HG03439 (cell line): ENCODE measurements at regions not wholly inside any gene's neighbourhood (a gene's known extent, or its start where the extent isn't known, plus 50 kb on each side); places are given as distances from the start of the nearest gene placed in this dataset.

Source experiments
- ATAC-seq: cut with Tn5 transposase; IDR thresholded peaks from one replicate; pipeline ENCODE4 v1.9.1; 2021; ENCODE audit warnings: mild to moderate bottlenecking, moderate library complexity; ENCODE audit not compliant: unreplicated experiment

DNA sequence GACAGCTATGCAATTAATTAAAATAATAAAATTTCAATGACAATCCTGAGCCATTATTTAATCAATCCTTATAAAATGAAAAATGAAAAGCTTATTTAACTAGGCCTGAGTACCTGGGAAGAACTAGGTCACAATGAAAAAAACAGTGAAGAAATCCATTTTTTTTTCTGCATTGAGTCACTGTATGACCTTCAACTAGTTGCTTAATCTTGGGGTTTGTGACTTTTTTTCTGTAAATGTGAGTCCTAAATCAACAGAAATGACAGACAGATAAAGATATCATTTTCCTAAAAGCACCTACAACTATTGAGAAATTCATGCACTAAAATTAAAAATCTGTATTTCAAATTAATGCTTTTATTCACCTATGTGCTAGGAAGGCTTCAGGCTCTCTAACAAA is 96.8 kb downstream of the TMEM26 start:
- ATAC-seq, result no peak

DNA sequence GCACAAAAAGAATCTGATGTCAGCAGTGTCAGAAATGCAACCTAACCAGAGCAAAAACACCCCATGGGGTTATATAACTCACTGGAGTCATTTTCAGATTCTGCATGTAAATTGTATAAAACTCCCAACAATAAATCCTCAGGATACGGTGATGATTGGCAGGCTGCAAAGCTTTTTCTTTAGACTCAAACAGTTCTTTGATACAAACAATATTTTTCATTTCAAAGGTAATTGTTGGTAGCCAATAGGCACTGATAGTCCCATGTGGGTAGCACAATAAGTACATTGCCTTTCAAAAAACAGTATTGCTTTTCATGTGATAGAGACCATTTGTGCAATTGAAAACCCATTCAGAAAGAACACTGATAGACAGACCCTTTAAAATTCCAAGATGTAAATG is 98.0 kb downstream of the TMEM26 start:
- ATAC-seq, result no peak

DNA sequence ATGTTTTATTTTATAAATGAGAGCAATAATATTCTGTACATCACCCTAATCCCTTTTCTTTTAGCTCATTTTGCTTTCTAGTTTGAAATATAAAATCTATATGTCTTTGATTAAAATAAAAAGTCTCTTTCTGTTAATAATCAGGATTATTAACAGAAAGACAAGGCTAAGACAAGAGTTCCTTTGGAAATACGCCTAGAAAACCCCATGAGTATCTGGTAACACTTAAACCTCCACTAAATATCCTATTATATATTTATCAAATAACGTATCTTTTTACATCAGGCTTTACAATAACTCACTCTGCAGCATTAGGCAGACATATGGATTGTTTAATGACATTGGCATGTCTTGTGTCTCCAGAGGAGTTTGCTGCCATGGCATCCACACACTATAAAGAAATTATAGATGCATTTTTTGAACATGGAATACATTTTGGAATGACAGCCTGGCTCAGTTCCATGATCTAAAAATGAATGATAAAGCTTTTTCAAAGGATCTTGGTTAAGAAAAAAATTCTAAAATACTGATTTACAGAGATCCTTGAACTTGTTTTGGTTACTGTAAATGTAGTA is 98.7 kb downstream of the TMEM26 start:
- no peak for ATAC-seq

DNA sequence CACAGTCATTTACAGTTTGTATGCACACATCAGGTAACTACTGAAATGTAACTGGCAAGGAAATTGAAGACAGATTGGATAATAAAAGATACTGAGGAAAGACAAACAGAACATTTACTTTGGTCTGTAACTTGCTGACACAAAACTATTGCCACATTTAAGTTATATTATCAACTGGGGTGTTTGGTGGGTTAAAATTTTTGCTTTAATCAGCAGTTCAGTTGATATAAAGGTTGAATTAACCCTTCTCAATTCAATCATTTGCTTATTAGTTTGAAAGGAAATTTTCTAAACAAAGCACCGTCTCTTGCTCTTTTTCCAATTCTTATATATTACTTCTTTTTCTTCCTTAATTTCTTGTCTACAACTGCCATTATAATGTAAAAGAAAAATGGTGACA is 102.4 kb downstream of the TMEM26 start:
- ATAC-seq, result no peak

DNA sequence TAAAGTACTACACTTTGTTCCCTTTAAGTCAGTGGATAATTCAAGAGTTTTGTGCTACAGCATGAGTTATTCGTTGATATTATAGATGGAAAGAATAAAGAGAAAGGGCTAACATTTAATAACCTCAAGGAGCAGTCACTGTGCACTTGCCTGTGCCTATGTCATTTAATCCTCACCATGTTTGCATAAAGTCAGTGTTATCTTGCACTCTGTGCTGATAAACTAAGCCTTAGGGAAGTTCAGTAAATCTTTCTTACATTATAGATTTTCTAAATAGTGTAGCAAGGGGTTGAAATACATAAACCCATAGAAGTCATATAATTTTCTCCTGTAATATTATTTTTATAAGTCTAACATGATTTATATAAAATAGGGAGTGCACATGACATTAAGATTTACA is 103.1 kb downstream of the TMEM26 start:
- no peak for ATAC-seq

DNA sequence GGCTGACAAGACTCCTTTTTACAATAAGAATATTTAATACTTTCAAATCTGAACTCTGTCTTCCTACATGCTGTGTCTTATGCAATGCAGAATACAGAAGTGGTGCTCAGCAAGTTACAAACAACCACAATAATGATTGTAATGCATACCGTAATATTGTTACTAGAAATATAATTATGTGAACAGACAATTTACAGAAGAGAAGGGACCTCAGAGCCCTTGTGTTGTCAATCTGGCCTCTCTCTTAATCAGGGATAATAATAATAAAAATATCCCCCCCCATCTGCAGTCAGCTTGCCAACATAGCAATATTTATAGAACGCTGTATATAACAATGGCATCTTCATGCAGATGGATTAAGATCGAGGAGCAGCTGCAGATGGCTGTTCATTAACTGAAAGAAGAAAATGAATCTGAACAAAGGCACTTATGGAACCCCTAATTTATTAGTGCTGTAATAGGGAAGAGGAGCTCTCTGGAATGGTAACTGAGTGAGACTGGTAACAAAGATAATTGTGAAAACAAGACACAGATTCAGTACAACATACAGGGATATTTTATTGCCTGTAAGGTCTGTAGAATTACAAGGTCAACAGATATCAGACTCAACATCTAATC is 106.3 kb downstream of the TMEM26 start:
- ATAC-seq, result no peak

DNA sequence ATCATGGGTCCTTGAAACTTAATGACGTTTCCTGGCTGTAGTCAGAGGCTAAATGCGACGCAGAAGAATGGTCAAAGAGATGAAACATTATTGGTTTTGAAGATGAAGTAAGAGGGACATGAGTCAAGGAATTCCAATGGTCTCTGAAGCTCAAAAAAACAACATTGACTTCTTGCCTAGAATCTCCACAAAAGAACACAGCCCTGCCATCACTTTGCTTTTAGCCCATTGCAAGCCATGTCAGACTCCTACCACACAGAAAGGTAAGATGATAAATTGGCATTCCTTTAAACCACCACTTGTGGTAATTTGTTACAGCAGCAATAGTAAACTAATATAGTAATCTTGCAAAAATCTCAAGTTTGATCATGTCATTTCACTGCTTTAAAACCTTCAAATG is 109.4 kb downstream of the TMEM26 start:
- no peak for ATAC-seq

DNA sequence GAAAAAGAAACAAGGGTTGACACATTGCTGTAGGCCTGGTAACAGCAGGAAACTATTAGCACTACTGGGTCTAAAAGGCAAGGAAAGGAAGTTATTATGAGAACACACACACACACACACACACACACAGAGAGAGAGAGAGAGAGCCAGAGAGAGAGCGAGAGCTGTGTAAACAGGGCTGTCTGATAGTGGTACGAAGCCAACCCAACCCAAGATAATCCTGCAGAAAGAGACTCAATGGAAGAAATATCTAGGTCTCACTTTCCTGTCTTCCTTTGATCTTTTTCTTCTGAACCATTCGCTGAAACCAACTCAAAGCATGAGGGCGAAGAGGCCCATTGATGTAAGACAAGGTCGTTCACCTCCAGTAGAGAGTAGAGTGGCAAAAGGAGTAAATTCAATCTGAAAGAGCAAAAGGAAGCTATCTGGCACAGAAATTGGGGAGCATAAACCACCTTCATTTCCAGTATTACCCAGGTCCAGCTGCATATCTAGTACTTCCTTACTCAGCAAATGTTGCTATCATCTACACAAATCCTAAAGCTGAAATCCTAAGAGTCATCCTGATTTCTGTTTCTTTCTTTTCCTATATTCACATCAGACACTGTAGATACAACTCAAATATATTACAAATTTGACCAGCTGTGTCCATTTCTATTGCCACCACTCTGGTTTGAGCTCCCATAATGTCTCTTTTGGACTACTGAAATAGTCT is 110.2 kb downstream of the TMEM26 start:
- no peak for ATAC-seq

DNA sequence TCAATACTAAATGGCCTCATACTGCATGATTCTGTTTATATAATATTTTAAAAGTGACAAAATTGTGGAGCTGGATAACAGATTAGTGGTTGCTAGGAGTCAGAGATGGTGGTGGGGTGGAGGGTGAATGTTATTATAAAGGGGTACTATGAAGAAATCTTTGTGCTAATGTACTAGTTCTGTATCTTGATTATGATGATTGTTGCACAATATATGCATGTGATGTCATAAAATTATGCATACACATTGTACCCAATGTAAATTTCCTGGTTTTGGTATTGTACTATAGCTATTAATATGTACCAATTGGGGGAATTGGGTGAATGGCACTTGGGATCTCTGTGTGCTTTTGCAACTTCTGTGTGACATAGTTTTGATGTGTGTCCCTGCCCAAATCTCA is 112.2 kb downstream of the TMEM26 start:
- ATAC-seq, result no peak

DNA sequence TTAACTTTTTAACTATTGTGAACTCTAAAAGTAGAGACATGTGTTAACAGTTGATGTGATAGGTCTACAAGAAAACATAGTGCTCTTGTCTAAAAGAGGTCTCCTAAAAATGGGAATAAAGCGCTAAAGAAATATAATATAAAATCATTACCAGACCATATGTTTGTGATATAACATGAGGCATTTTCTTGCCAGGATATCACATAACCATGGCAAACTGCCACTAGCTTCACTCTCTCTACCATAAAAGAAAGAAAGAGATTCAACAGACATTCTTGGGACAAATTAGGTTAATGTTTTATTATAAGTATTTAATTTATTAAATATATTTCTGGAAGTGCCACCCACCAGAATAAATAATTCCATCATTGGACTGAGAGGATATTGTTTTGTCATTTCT is 115.0 kb downstream of the TMEM26 start:
- no peak for ATAC-seq

DNA sequence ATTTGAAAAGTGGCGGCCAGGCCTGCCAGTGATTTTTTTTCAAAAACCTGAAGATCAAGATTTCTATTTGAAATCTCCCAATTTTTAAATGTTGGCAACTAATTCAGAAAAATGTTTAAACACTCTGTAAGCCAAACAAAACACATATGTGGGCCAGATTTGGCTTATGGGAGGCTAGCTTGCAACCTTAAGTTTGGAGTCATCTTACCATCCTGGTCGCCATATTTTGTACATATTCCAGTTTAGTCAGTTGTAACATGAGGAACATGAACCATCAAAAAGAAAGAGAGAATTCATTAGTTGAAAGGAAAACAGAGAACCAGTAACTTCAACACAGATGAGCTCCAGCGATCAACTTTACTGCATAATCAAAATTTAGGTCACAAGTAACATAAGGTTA is 115.4 kb downstream of the TMEM26 start:
- no peak for ATAC-seq

DNA sequence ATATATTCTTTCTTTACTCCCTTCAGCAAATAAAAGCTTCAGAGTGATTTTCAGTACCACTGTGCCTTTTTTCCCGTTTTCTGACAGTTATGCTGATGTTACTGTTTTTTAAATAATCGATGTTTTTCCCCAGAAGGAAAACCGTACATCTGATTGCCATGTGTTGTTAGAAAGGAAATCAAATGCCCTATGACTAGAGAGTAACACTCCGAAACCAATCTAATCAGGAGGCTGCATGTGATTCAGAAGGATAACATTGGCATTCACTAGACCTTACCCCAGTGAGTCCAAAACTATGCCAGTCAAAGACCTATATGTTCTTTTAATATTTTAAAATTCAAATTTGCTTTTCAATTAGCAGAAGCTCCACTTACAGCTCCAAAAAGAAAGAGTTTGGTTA is 116.3 kb downstream of the TMEM26 start:
- ATAC-seq, result no peak

DNA sequence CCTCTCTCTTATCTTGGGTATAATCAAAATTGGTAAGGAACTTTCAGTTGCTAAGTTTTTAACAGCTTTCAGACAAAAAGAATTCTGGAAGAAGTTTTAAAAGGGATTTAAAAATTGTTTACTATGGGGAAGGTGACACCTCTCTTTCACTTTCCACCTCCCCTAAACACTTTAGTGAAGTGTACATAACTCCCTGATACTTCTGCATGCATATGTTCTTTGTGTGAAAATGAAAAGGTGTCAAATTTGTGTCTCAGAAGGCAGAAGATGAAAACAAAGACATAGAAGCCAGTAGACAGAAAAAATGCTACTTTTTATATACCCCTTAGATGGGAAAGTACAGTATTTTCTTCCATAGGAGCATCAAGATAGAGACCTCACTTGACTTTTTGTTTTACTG is 117.8 kb downstream of the TMEM26 start:
- no peak for ATAC-seq

DNA sequence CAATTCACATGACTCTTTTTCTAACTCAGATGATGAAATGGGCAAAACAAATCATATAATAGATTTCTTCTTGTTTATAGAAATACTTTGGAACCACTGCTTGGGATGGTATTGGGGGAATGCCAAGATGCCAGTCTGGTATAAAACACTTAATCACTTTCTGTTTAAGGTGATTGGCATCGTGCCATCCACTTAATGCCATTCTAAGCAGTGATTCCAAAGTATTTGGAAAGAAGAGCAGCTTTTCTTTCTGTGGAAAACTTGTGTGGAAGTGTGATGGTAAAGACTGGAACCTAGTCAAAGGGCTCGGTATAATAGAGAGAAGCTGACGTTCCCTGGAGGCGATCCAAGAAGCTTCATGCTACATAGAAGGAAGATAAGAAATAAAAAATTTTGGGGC is 120.6 kb downstream of the TMEM26 start:
- no peak for ATAC-seq

DNA sequence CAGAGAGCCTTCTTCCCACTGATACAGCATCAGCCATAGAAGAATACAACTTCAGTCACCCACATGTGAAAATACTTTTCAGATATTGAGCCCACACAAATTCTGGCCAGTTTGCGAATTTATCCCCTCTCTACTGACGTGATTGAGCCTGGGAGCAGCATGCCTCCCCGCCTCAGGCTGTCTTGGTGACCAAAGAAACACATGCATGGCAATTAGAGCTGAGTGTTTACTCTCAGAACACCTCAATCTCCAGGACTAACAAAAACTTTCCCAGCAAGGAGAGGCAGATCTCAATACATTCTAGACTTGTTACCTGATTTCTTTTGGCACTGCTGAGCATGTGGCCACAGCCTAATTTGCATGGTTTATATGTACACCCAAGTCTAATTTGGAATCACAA is 122.5 kb downstream of the TMEM26 start:
- no peak for ATAC-seq

DNA sequence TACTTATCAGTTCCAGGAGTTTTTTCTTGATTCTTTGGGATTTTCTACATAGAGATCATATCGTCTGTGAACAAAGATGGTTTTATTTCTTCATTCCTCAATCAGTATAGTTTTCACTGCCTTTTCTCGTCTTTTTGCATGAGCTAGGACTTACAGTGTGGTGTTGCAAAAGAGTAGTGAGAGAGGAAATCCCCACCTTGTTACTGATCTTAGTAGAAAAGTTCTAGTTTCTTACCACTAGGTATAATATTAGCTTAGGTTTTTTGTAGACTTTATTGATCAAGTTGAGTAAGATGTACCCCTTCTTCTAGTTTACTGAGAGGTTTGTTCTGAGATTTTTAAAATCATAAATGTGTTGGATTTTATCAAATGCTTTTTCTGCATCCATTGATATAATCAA is 123.3 kb downstream of the TMEM26 start:
- peak; percentile 95 for ATAC-seq

DNA sequence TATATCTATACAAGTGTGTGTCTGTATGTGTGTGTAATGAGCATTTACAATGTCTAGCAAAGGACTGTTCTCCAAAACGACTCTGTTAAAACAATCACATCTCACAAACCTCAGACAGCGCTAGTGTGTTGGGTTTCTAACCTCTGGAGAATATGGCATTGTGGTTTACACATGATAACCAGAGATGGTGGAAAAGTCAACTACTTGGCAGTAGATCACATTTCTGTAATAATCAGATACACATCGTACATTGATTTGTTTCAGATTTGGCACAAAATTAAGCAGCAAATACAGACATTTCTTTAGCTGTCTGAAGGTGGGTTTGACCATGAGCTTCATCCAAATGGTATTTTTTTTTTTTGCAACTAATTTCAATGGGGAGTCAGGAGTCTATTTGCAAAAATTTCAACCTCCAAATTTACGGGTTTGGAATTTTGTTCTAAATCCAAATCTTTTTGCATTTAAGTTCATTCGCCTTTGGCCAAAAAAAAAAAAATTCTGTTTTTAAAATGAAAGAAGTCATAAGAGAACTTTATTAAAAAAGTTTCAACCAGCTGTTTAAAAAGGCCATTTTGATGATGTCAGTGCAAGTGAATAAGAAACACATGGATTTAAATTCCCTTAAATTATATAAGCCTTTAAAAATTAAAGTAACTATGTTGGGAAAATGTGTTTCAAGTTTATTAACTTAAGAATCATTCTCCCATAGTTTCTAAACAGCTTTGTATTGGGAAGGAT is 127.8 kb downstream of the TMEM26 start:
- ATAC-seq, result no peak

DNA sequence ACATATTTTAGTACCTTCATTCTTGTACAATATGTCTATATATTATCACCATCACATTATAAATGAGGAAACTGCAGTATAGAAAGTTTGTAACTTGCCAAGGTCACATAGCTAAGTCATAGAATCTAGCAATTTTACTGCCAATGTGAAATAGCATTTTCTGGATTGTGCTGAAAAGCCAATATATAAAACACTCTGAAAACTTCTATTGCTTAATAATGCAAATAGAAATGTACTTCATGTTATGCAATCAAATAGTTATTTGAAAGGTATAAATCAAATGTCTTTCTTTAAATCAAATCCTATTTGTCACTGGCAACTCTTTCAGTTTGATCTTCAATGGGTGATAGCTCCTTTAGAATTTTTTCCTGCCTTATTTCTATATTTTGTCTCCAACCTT is 129.5 kb downstream of the TMEM26 start:
- ATAC-seq, result no peak

DNA sequence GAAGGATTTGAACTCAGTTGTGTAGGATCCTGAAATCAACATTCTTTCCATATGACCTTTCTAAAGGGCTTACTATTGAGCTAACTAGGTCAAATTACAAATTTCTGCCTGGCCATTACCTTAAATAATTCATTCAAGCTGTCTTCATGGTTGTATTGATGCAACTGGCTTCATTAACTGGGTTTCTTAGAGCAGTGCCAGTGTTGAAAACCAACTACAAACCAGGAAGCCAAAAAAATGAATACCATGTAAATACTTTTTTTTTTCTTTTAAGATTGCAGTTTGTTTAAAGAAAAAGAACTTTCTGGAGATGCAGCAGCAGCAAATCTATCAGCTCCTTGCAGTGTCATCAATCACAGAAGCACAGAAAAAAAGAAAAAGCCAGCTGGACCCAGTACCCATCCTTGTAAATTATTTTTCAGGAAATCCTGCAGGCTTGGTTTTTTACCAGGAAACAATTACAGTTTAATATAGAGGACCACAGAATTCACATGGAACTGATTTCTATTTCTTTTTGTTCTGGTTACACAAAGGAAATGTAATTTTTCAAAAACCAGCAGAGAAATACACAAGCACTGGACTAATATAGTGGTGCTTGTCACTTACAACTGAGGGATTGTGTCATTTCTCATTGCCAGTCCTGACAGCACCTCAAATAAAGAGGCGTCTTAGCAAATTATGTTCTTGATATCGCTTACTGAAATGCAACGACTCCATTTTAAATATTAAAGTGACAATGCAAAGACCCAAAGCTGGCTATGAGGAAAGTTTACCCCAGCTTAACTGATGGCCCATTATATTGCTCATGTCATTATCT is 131.9 kb downstream of the TMEM26 start:
- no peak for ATAC-seq

DNA sequence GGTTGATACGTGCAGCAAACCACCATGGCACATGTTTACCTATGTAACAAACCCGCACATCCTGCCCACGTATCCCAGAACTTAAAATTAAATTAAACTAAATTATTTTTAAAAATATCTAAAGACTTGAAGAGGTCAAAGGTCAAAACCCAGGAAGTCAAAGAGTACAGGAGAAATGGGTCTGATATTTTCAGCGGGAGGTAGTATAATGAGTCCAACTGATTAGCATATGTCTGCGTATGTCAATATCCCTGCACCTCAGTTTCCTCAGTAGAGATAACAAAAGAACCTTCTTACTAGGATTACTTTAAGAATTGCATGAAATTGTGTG is 133.0 kb downstream of the TMEM26 start:
- ATAC-seq, result no peak
